IMR-90 (cell line): ENCODE measurements at regions not wholly inside any gene's neighbourhood (a gene's known extent, or its start where the extent isn't known, plus 50 kb on each side); places are given as distances from the start of the nearest gene placed in this dataset.

Experiments used
- ATAC-seq: fragments of 200-7000 bp; cut with Tn5 transposase; 2 replicates; pipeline ENCODE4 v1.9.1; 2020; ENCODE audit warnings: low read depth, mild to moderate bottlenecking, moderate library complexity
- BruUV-seq: library from RNA; stranded (reverse); fragments of 400-500 nt; replicated peaks from 2 replicates; lab custom pipeline; 2021; lab: Mats Ljungman, UMichigan
- CTCF ChIA-PET: fragments of 300-600 bp; formaldehyde crosslinking; extraction: SDS; loops from one replicate; lab custom pipeline; 2021; ENCODE audit warnings: antibody characterized with exemption; lab: Yijun Ruan, JAX
- POLR2A ChIA-PET: fragments of 300-600 bp; sonication (Branson Sonifier 250); formaldehyde crosslinking; loops from one replicate; lab custom pipeline; 2022; ENCODE audit warnings: antibody characterized with exemption; ENCODE audit not compliant: unreplicated experiment; lab: Charles Lee
- DNase-seq: peaks from one replicate; pipeline ENCODE4 v3.0.0; 2013
- H2AFZ ChIP-seq: replicated peaks from 2 replicates; pipeline ENCODE3; 2013; ENCODE audit warnings: low read length, mild to moderate bottlenecking; ENCODE audit not compliant: poor library complexity
- H2AK5ac ChIP-seq: 2 replicates; pipeline ENCODE4 v1.6.1; 2013; ENCODE audit warnings: low read depth, low read length, inconsistent platforms
- H2AK9ac ChIP-seq: replicated peaks from 2 replicates; pipeline ENCODE3; 2013; ENCODE audit warnings: mild to moderate bottlenecking, low read depth, low read length, moderate library complexity; ENCODE audit not compliant: poor library complexity
- H2BK120ac ChIP-seq: 2 replicates; pipeline ENCODE4 v1.6.1; 2013; ENCODE audit warnings: low read depth, low read length, inconsistent platforms
- H2BK15ac ChIP-seq: 3 replicates; pipeline ENCODE4 v1.6.1; 2013; ENCODE audit warnings: low read depth, low read length, inconsistent platforms
- H2BK20ac ChIP-seq: 2 replicates; pipeline ENCODE4 v1.6.1; 2013; ENCODE audit warnings: low read depth, mild to moderate bottlenecking, inconsistent platforms, low read length, moderate library complexity
- H2BK5ac ChIP-seq: 2 replicates; pipeline ENCODE4 v1.6.1; 2013; ENCODE audit warnings: mild to moderate bottlenecking, low read depth, low read length, inconsistent platforms; ENCODE audit not compliant: poor library complexity, severe bottlenecking
- H3K14ac ChIP-seq: replicated peaks from 2 replicates; pipeline ENCODE4 v1.6.1; 2013; ENCODE audit warnings: low read depth, low read length, inconsistent platforms
- H3K18ac ChIP-seq: 2 replicates; pipeline ENCODE4 v1.6.1; 2013; ENCODE audit warnings: low read depth, low read length, control low read depth
- H3K23ac ChIP-seq: 2 replicates; pipeline ENCODE4 v1.6.1; 2013; ENCODE audit warnings: low read depth, low read length, inconsistent platforms
- H3K27ac ChIP-seq: 2 replicates; pipeline ENCODE4 v1.5.1; 2013; ENCODE audit warnings: mild to moderate bottlenecking, control low read depth, low read length; ENCODE audit not compliant: insufficient read depth
- H3K27me3 ChIP-seq: 2 replicates; pipeline ENCODE4 v1.6.1; 2013; ENCODE audit warnings: low read length; ENCODE audit not compliant: control insufficient read depth, insufficient read depth
- H3K36me3 ChIP-seq: 2 replicates; pipeline ENCODE4 v1.6.1; 2013; ENCODE audit warnings: low read length, mixed read lengths; ENCODE audit not compliant: control insufficient read depth, insufficient read depth
- H3K4ac ChIP-seq: 2 replicates; pipeline ENCODE4 v1.6.1; 2013; ENCODE audit warnings: low read depth, low read length, inconsistent platforms
- H3K4me1 ChIP-seq: 2 replicates; pipeline ENCODE4 v1.6.1; 2013; ENCODE audit warnings: low read length, mixed read lengths; ENCODE audit not compliant: control insufficient read depth, insufficient read depth
- H3K4me2 ChIP-seq: 2 replicates; pipeline ENCODE4 v1.6.1; 2013; ENCODE audit warnings: low read depth, mild to moderate bottlenecking, control low read depth, low read length, moderate library complexity
- H3K4me3 ChIP-seq: 2 replicates; pipeline ENCODE4 v1.5.1; 2013; ENCODE audit warnings: low read depth, mild to moderate bottlenecking, control low read depth, low read length, moderate library complexity; ENCODE audit not compliant: insufficient read depth
- H3K56ac ChIP-seq: 2 replicates; pipeline ENCODE4 v1.6.1; 2013; ENCODE audit warnings: low read length, inconsistent platforms; ENCODE audit not compliant: insufficient read depth; ENCODE audit errors: extremely low read depth
- H3K79me1 ChIP-seq, 2 experiments: 2 replicates each; pipeline ENCODE4 v1.6.1; 2013; ENCODE audit warnings: low read length in 2 of 2, inconsistent platforms in 1 of 2, low read depth in 1 of 2
- H3K9ac ChIP-seq: 2 replicates; pipeline ENCODE4 v1.6.1; 2013; ENCODE audit warnings: low read depth, low read length, control low read depth
- H3K9me1 ChIP-seq: 2 replicates; pipeline ENCODE4 v1.6.1; 2013; ENCODE audit warnings: low read length, inconsistent platforms; ENCODE audit not compliant: insufficient read depth
- H3K9me3 ChIP-seq: 2 replicates; pipeline ENCODE4 v1.6.1; 2013; ENCODE audit warnings: low read length; ENCODE audit not compliant: control insufficient read depth, insufficient read depth
- H4K20me1 ChIP-seq: 2 replicates; pipeline ENCODE4 v1.6.1; 2013; ENCODE audit warnings: low read length, inconsistent platforms; ENCODE audit not compliant: insufficient read depth
- H4K5ac ChIP-seq: 2 replicates; pipeline ENCODE4 v1.6.1; 2013; ENCODE audit warnings: mild to moderate bottlenecking, low read depth, low read length, control low read depth
- H4K8ac ChIP-seq, 2 experiments: 2 replicates each; pipeline ENCODE4 v1.6.1; 2013; ENCODE audit warnings: low read depth in 2 of 2, low read length in 2 of 2, control low read depth in 1 of 2, inconsistent platforms in 1 of 2
- H4K91ac ChIP-seq: 2 replicates; pipeline ENCODE4 v1.6.1; 2013; ENCODE audit warnings: low read depth, low read length, inconsistent platforms; ENCODE audit not compliant: insufficient read depth
- MXI1 ChIP-seq: IDR thresholded peaks from 2 replicates; pipeline ENCODE4 v1.6.1; 2012; ENCODE audit warnings: low read depth, mild to moderate bottlenecking, low read length, moderate library complexity, borderline replicate concordance
- RFX5 ChIP-seq: IDR thresholded peaks from 2 replicates; pipeline ENCODE4 v1.8.0; 2012; ENCODE audit warnings: low read depth, mild to moderate bottlenecking, low read length, moderate library complexity
- WGBS, 2 experiments: methylation state at CpG; one replicate each; pipeline versions ENCODE4 v1.1.5 to v1.1.7; 2013; ENCODE audit warnings: missing lambda C conversion rate in 2 of 2; ENCODE audit not compliant: insufficient read length in 1 of 2; ENCODE audit errors: extremely low coverage in 2 of 2; 5-methylcytosine and 5-hydroxymethylcytosine counted together
- dilution Hi-C: fragments of 300-500 bp; cut with HindIII; formaldehyde crosslinking; loops from one replicate; pipeline ENCODE4 v1.14.3; 2018; ENCODE audit warnings: low sequenced_read_pairs; ENCODE audit not compliant: unreplicated experiment
- in situ Hi-C: fragments of 300-500 bp; cut with MboI; formaldehyde crosslinking; loops from 3 replicates; pipeline ENCODE4 v1.14.3; 2019; ENCODE audit warnings: low sequenced_read_pairs, inconsistent platforms, mixed read lengths
- intact Hi-C: fragments of 100-400 bp; cut with micrococcal nuclease; formaldehyde crosslinking; loops from 2 replicates; pipeline ENCODE4 v1.10.0; 2022
- TF ChIP-seq, protein P1 (sequence below): conservative IDR thresholded peaks from 2 replicates; pipeline ENCODE4 v1.5.1; 2012; ENCODE audit warnings: mild to moderate bottlenecking, low read depth, low read length, improper control_type of control experiment

GRCh38 chr16:48788475-48788874, 178.5 kb upstream of the N4BP1 start:
- DNase-seq (no peak), ATAC-seq (no peak)
- ChIA-PET CTCF (no interaction called here), POLR2A (no interaction called here)
- Histone ChIP-seq H2BK15ac (no peak overlapping the region), H3K9me1 (no peaks in the 10 kb centered on the region), H3K56ac (no peak overlapping the region), H3K36me3 (no peaks in the 10 kb centered on the region), H3K79me1 (no peaks in the 10 kb centered on the region), H3K4ac (no peak overlapping the region), H4K91ac (no peak overlapping the region), H2AK5ac (no peak overlapping the region), H3K23ac (no peak overlapping the region), H2BK5ac (no peak overlapping the region), H3K9ac (no peak overlapping the region), H4K20me1 (no peaks in the 10 kb centered on the region), H3K18ac (no peak overlapping the region), H2BK120ac (no peak overlapping the region), H3K4me2 (no peak overlapping the region), H3K4me1 (no peaks in the 10 kb centered on the region), H2AFZ (no peak overlapping the region), H2BK20ac (no peak overlapping the region), H4K8ac (no peak overlapping the region), H4K5ac (no peak overlapping the region), H3K4me3 (no peak overlapping the region), H2AK9ac (no peak overlapping the region), H3K27me3 (no peaks in the 10 kb centered on the region), H3K27ac (no peak overlapping the region), H3K14ac (no peak overlapping the region), H3K9me3 (no peaks in the 10 kb centered on the region)
- in situ Hi-C loops: no loop called here
- TF ChIP-seq MXI1 (no peak), RFX5 (no peak)
- TF ChIP-seq, protein P1, sequence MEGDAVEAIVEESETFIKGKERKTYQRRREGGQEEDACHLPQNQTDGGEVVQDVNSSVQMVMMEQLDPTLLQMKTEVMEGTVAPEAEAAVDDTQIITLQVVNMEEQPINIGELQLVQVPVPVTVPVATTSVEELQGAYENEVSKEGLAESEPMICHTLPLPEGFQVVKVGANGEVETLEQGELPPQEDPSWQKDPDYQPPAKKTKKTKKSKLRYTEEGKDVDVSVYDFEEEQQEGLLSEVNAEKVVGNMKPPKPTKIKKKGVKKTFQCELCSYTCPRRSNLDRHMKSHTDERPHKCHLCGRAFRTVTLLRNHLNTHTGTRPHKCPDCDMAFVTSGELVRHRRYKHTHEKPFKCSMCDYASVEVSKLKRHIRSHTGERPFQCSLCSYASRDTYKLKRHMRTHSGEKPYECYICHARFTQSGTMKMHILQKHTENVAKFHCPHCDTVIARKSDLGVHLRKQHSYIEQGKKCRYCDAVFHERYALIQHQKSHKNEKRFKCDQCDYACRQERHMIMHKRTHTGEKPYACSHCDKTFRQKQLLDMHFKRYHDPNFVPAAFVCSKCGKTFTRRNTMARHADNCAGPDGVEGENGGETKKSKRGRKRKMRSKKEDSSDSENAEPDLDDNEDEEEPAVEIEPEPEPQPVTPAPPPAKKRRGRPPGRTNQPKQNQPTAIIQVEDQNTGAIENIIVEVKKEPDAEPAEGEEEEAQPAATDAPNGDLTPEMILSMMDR: no peak
- intact Hi-C loops: loop anchor here (5.0 kb wide), 1 partner anchor 36 kb away; no protein-coding TSS in a partner anchor
- no CpG with 5 or more reads among the region's 3 CpGs for WGBS, 2 experiments
- no TSS peak for BruUV-seq
- dilution Hi-C loops: no loop called here
